Posterior cingulate gyrus (tissue), 11 donors: ENCODE measurements at regions not wholly inside any gene's neighbourhood (a gene's known extent, or its start where the extent isn't known, plus 50 kb on each side); places are given as distances from the start of the nearest gene placed in this dataset.
"Not testable (repeated sequence)": the region's sequence is repeated elsewhere in the genome, so short reads cannot be mapped to it uniquely, and the experiment has no call there.

Experiments used
- DNase-seq, 10 donors: peaks; one replicate each; pipeline versions ENCODE4 v3.0.0 to v3.0.0-alpha.2; 2020 to 2021; ENCODE audit warnings: mixed read lengths in 3 of 10
- intact Hi-C: fragments of 100-400 bp; cut with DNase I; formaldehyde crosslinking; loops from one replicate; pipeline ENCODE4 v1.15.1; 2023

GRCh38 chr6:77011929-77012545 lies 451.3 kb downstream of the HTR1B start:
- peak in 3 of 10 donors; percentile 56 to 66 (median 61) for DNase-seq
- intact Hi-C loops, result no loop called here

- intact Hi-C loops, result no loop called here
- DNase-seq, result peak in 3 of 10 donors; percentile 50 to 66 (median 58)
Observed at GRCh38 chr6:77010931-77011542, 452.3 kb downstream of the HTR1B start.

GRCh38 chr6:76992553-76992952 lies 470.7 kb downstream of the HTR1B start:
- intact Hi-C loops, result no loop called here
- DNase-seq, result peak in 1 of 10 donors; percentile 48

- DNase-seq, result no peak
- intact Hi-C loops, result no loop called here
Observed at GRCh38 chr6:76984572-76984971, 478.7 kb downstream of the HTR1B start.

GRCh38 chr6:76982476-76983199 lies 480.7 kb downstream of the HTR1B start:
- intact Hi-C loops, result no loop called here
- DNase-seq, result no peak

- DNase-seq, result no peak
- intact Hi-C loops, result no loop called here
Observed at GRCh38 chr6:76972474-76972873, 490.8 kb downstream of the HTR1B start.

- DNase-seq, result peak in 2 of 10 donors; percentile 59
- intact Hi-C loops, result not testable (repeated sequence)
Observed at GRCh38 chr6:76959177-76959576, 504.1 kb downstream of the HTR1B start.

- DNase-seq, result peak in 1 of 10 donors; percentile 44
- intact Hi-C loops, result no loop called here
Observed at GRCh38 chr6:76942203-76942966, 520.9 kb downstream of the HTR1B start.

GRCh38 chr6:76940191-76940590 lies 523.1 kb downstream of the HTR1B start:
- intact Hi-C loops, result no loop called here

GRCh38 chr6:76914737-76915136 lies 548.6 kb downstream of the HTR1B start:
- intact Hi-C loops, result no loop called here
- DNase-seq, result no peak

More at GRCh38 chr6:76940191-76940590, 523.1 kb downstream of the HTR1B start:
- DNase-seq, result no peak

- intact Hi-C loops, DNase-seq: not testable (repeated sequence)
Observed at GRCh38 chr6:76905541-76905940, 557.8 kb downstream of the HTR1B start.

- DNase-seq, result no peak
- intact Hi-C loops, result no loop called here
Observed at GRCh38 chr6:76892542-76892941, 570.7 kb downstream of the HTR1B start.

GRCh38 chr6:76888351-76888750 lies 574.9 kb downstream of the HTR1B start:
- intact Hi-C loops, result no loop called here
- no peak for DNase-seq

GRCh38 chr6:76886900-76887299 lies 576.4 kb downstream of the HTR1B start:
- intact Hi-C loops, result no loop called here

GRCh38 chr6:76885861-76886301 lies 577.4 kb downstream of the HTR1B start:
- DNase-seq, result no peak
- intact Hi-C loops, result no loop called here

More at GRCh38 chr6:76886900-76887299, 576.4 kb downstream of the HTR1B start:
- no peak for DNase-seq

GRCh38 chr6:76881414-76881813 lies 581.9 kb downstream of the HTR1B start:
- DNase-seq, result no peak
- intact Hi-C loops, result no loop called here

GRCh38 chr6:76876922-76877553 lies 586.3 kb downstream of the HTR1B start:
- intact Hi-C loops, result no loop called here
- DNase-seq, result no peak

GRCh38 chr6:76876430-76876829 lies 586.9 kb downstream of the HTR1B start:
- intact Hi-C loops, DNase-seq: not testable (repeated sequence)

- no peak for DNase-seq
- intact Hi-C loops, result no loop called here
Observed at GRCh38 chr6:76867182-76867581, 596.1 kb downstream of the HTR1B start.
